WI38 (cell line): ENCODE measurements at regions not wholly inside any gene's neighbourhood (a gene's known extent, or its start where the extent isn't known, plus 50 kb on each side); places are given as distances from the start of the nearest gene placed in this dataset.

ENCODE experiments used
- H3K4me3 ChIP-seq: 2 replicates; pipeline ENCODE4 v1.5.1; 2011; ENCODE audit warnings: low read depth, mild to moderate bottlenecking, control low read depth, low read length
- CTCF ChIP-seq: IDR thresholded peaks from 2 replicates; pipeline ENCODE4 v1.5.1; 2012; ENCODE audit warnings: low read depth, mild to moderate bottlenecking, control low read depth, low read length

GRCh38 chr3:94990952-94991705 is 928.3 kb downstream of the NSUN3 start:
- no peak overlapping the region for H3K4me3 ChIP-seq
- no peak for TF ChIP-seq CTCF

- no peak for TF ChIP-seq CTCF
- H3K4me3 ChIP-seq = no peak overlapping the region
These were observed 933.9 kb downstream of the NSUN3 start for GRCh38 chr3:94996743-94997142.

- H3K4me3 ChIP-seq = no peak overlapping the region
- TF ChIP-seq CTCF = no peak
These were observed 939.7 kb downstream of the NSUN3 start for GRCh38 chr3:95002438-95003046.

- TF ChIP-seq CTCF = no peak
- H3K4me3 ChIP-seq = no peak overlapping the region
These were observed 965.8 kb downstream of the NSUN3 start for GRCh38 chr3:95028688-95029087.

GRCh38 chr3:95029644-95030043 is 966.8 kb downstream of the NSUN3 start:
- H3K4me3 ChIP-seq = no peak overlapping the region
- TF ChIP-seq CTCF = no peak

GRCh38 chr3:95036526-95037021 is 973.7 kb downstream of the NSUN3 start:
- no peak overlapping the region for H3K4me3 ChIP-seq
- TF ChIP-seq CTCF = no peak

- H3K4me3 ChIP-seq = no peak overlapping the region
- no peak for TF ChIP-seq CTCF
These were observed 974.2 kb downstream of the NSUN3 start for GRCh38 chr3:95037097-95037496.
